ENCODE measurements at regions not wholly inside any gene's neighbourhood (a gene's known extent, or its start where the extent isn't known, plus 50 kb on each side); places are given as distances from the start of the nearest gene placed in this dataset.

GRCh38 chr17:34451313-34451712, 88.3 kb upstream of the CCL1 start:
- TF ChIP-seq CTCF (conservative IDR thresholded peaks at IDR 0.05; ENCODE audit: low read depth, low read length) (no peak), EZH2 (IDR thresholded peaks at IDR 0.05; ENCODE audit: low read length, unreplicated experiment) (no peak), EZH2phosphoT487 (IDR thresholded peaks at IDR 0.05; ENCODE audit: borderline replicate concordance, low read length) (no peak)

All from PC-3 (cell line).